Right lobe of liver (tissue), 4 donors: ENCODE measurements at regions not wholly inside any gene's neighbourhood (a gene's known extent, or its start where the extent isn't known, plus 50 kb on each side); places are given as distances from the start of the nearest gene placed in this dataset.

ENCODE experiments used
- CTCF ChIP-seq, 4 donors: fragments of 200-600 bp in 3 of 4; fragments of 450-650 bp in 1 of 4; IDR thresholded peaks; one replicate each; pipeline versions ENCODE4 v1.5.1 to v1.8.0; 2016 to 2022; ENCODE audit warnings: antibody characterized with exemption in 4 of 4, mild to moderate bottlenecking in 2 of 4
- POLR2A ChIP-seq: fragments of 450-650 bp; IDR thresholded peaks from one replicate; pipeline ENCODE4 v1.6.1; 2017; ENCODE audit warnings: antibody characterized with exemption, mild to moderate bottlenecking
- donor health status: DM: no; HTN: no; CAD: no.
- donor health status: DM: no; HTN: no; CAD: no.
- donor health status: DM: no; HTN: yes; CAD: no.

DNA sequence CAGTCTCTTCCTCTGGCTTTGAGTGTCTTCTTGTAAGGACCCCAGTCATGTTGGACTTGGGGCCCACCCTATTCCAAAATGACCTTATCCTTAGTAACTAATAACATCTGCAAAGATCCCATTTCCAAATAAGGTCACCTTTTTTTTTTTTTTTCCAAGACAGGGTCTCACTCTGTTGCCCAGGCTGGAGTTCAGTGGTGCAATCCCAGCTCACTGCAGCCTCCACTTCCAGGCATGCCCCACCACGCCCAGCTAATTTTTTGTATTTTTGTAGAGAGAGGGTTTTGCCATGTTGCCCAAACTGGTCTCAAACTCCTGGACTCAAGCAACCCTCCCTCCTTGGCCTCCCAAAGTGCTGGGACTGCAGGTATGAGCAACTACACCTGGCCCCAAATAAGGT lies 118.8 kb upstream of the GSE1 start:
- TF ChIP-seq POLR2A = no peak
- no peak for TF ChIP-seq CTCF (IDR thresholded peaks at IDR 0.05)
